ENCODE measurements at regions not wholly inside any gene's neighbourhood (a gene's known extent, or its start where the extent isn't known, plus 50 kb on each side); places are given as distances from the start of the nearest gene placed in this dataset.
"Not testable (repeated sequence)": the region's sequence is repeated elsewhere in the genome, so short reads cannot be mapped to it uniquely, and the experiment has no call there.

DNA sequence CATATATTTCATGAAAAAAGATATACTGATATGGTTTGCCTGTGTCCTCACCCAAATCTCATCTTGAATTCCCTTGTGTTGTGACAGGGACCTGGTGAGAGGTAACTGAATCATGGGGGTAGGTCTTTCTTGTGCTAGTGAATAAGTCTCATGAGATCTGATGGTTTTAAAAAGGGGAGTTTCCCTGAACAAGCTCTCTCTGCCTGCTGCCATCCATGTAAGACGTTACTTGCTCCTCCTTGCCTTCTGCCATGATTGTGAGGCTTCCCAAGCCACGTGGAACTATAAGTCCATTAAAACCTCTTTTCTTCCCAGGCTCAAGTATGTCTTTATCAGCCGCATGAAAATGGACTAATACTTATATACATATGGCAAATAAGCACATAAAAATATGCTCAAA lies 274.8 kb upstream of the SDK2 start:
- TF ChIP-seq, protein P1, sequence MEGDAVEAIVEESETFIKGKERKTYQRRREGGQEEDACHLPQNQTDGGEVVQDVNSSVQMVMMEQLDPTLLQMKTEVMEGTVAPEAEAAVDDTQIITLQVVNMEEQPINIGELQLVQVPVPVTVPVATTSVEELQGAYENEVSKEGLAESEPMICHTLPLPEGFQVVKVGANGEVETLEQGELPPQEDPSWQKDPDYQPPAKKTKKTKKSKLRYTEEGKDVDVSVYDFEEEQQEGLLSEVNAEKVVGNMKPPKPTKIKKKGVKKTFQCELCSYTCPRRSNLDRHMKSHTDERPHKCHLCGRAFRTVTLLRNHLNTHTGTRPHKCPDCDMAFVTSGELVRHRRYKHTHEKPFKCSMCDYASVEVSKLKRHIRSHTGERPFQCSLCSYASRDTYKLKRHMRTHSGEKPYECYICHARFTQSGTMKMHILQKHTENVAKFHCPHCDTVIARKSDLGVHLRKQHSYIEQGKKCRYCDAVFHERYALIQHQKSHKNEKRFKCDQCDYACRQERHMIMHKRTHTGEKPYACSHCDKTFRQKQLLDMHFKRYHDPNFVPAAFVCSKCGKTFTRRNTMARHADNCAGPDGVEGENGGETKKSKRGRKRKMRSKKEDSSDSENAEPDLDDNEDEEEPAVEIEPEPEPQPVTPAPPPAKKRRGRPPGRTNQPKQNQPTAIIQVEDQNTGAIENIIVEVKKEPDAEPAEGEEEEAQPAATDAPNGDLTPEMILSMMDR (IDR thresholded peaks at IDR 0.05) = not testable (repeated sequence)
- TF ChIP-seq POLR2A (IDR thresholded peaks at IDR 0.05) = not testable (repeated sequence)

All from body of pancreas (tissue), 4 donors.